Ovary (tissue), 3 donors: ENCODE measurements at regions not wholly inside any gene's neighbourhood (a gene's known extent, or its start where the extent isn't known, plus 50 kb on each side); places are given as distances from the start of the nearest gene placed in this dataset.

ENCODE experiments used
- CTCF ChIP-seq, 3 donors: fragments of 450-650 bp in 2 of 3; fragments of 200-600 bp in 1 of 3; IDR thresholded peaks; one replicate each; pipeline versions ENCODE4 v1.5.1 to v1.8.0; 2016 to 2022; ENCODE audit warnings: antibody characterized with exemption in 3 of 3, mild to moderate bottlenecking in 1 of 3
- EP300 ChIP-seq: sonication (generic); formaldehyde crosslinking; IDR thresholded peaks from one replicate; pipeline ENCODE4 v1.6.1; 2017; ENCODE audit warnings: antibody characterized with exemption
- POLR2A ChIP-seq: fragments of 450-650 bp; IDR thresholded peaks from one replicate; pipeline ENCODE4 v1.6.1; 2017; ENCODE audit warnings: antibody characterized with exemption, mild to moderate bottlenecking, moderate library complexity
- donor health status: DM: no; HTN: no; CAD: no.

- TF ChIP-seq CTCF (IDR thresholded peaks at IDR 0.05) (no peak), POLR2A (no peak), EP300 (no peak)
Observed at GRCh38 chr5:125685771-125686170, 737.4 kb upstream of the GRAMD2B start.
